Type B pancreatic cell (in vitro differentiated cells): ENCODE measurements at regions not wholly inside any gene's neighbourhood (a gene's known extent, or its start where the extent isn't known, plus 50 kb on each side); places are given as distances from the start of the nearest gene placed in this dataset.

Source experiments
- DNase-seq: peaks from one replicate; pipeline ENCODE4 v3.0.0; 2021; ENCODE audit warnings: mixed read lengths; ENCODE audit not compliant: unreplicated experiment; ENCODE audit errors: extremely low spot score
- H3K27ac Mint-ChIP-seq: 2 replicates; pipeline ENCODE4 v1.8.0; 2021; ENCODE audit warnings: mild to moderate bottlenecking, mixed read lengths
- H3K27me3 Mint-ChIP-seq: 2 replicates; pipeline ENCODE4 v1.8.0; 2021; ENCODE audit warnings: mixed read lengths
- H3K36me3 Mint-ChIP-seq: 2 replicates; pipeline ENCODE4 v1.8.0; 2021; ENCODE audit warnings: mixed read lengths
- H3K4me1 Mint-ChIP-seq: one replicate; pipeline ENCODE4 v1.8.0; 2021; ENCODE audit warnings: mixed read lengths; ENCODE audit not compliant: unreplicated experiment
- H3K4me3 Mint-ChIP-seq: 2 replicates; pipeline ENCODE4 v1.8.0; 2021; ENCODE audit warnings: mild to moderate bottlenecking, mixed read lengths
- H3K9me3 Mint-ChIP-seq: 2 replicates; pipeline ENCODE4 v1.8.0; 2021; ENCODE audit warnings: mixed read lengths
- CTCF ChIP-seq: fragments of 200-600 bp; sonication (generic); conservative IDR thresholded peaks from 2 replicates; pipeline ENCODE4 v1.5.0; 2021; ENCODE audit warnings: antibody characterized with exemption, mild to moderate bottlenecking

- Mint-ChIP-seq H3K27me3 (no peaks in the 10 kb centered on the region), H3K9me3 (no peaks in the 10 kb centered on the region), H3K4me3 (no peak overlapping the region), H3K27ac (no peak overlapping the region), H3K4me1 (peaks cover 24% of the 10 kb centered on the region), H3K36me3 (no peaks in the 10 kb centered on the region)
- TF ChIP-seq CTCF, result no peak
- DNase-seq, result no peak
Measured at GRCh38 chr1:8267307-8267706, 50.6 kb upstream of the SLC45A1 start.

- H3K27ac Mint-ChIP-seq, result no peak overlapping the region
- no peaks in the 10 kb centered on the region for H3K9me3 Mint-ChIP-seq
- no peak overlapping the region for H3K4me3 Mint-ChIP-seq
- no peak for DNase-seq
- TF ChIP-seq CTCF, result no peak
- H3K4me1 Mint-ChIP-seq, result peaks cover 24% of the 10 kb centered on the region
- H3K27me3 Mint-ChIP-seq, result no peaks in the 10 kb centered on the region
- no peaks in the 10 kb centered on the region for H3K36me3 Mint-ChIP-seq
Measured at GRCh38 chr1:8266436-8267165, 51.3 kb upstream of the SLC45A1 start.

- Mint-ChIP-seq H3K27ac (no peak overlapping the region), H3K9me3 (peaks cover 2% of the 10 kb centered on the region), H3K27me3 (no peaks in the 10 kb centered on the region), H3K4me1 (peaks cover 27% of the 10 kb centered on the region), H3K36me3 (no peaks in the 10 kb centered on the region), H3K4me3 (no peak overlapping the region)
- DNase-seq, result no peak
- no peak for TF ChIP-seq CTCF
Measured at GRCh38 chr1:8263791-8264190, 54.1 kb upstream of the SLC45A1 start.

GRCh38 chr1:8261398-8261762 is 56.5 kb upstream of the SLC45A1 start:
- peak overlapping the region; percentile 9 for H3K27ac Mint-ChIP-seq
- no peaks in the 10 kb centered on the region for H3K36me3 Mint-ChIP-seq
- H3K4me1 Mint-ChIP-seq, result peaks cover 24% of the 10 kb centered on the region
- no peak for DNase-seq
- no peaks in the 10 kb centered on the region for H3K27me3 Mint-ChIP-seq
- H3K9me3 Mint-ChIP-seq, result peaks cover 4% of the 10 kb centered on the region
- no peak for TF ChIP-seq CTCF
- no peak overlapping the region for H3K4me3 Mint-ChIP-seq

- peak overlapping the region; percentile 68 for H3K4me3 Mint-ChIP-seq
- DNase-seq, result no peak
- H3K27ac Mint-ChIP-seq, result peak overlapping the region; percentile 89
- H3K36me3 Mint-ChIP-seq, result no peaks in the 10 kb centered on the region
- peaks cover 4% of the 10 kb centered on the region for H3K9me3 Mint-ChIP-seq
- H3K27me3 Mint-ChIP-seq, result no peaks in the 10 kb centered on the region
- no peak for TF ChIP-seq CTCF
- H3K4me1 Mint-ChIP-seq, result peaks cover 23% of the 10 kb centered on the region
Measured at GRCh38 chr1:8259498-8260290, 58.2 kb upstream of the SLC45A1 start.
